IMR-90 (cell line): ENCODE measurements at regions not wholly inside any gene's neighbourhood (a gene's known extent, or its start where the extent isn't known, plus 50 kb on each side); places are given as distances from the start of the nearest gene placed in this dataset.

Experiments used
- CTCF ChIP-seq: conservative IDR thresholded peaks from 2 replicates; pipeline ENCODE4 v1.5.1; 2012; ENCODE audit warnings: mild to moderate bottlenecking, low read depth, low read length, improper control_type of control experiment
- ELK1 ChIP-seq: fragments of 150-350 bp; IDR thresholded peaks from 2 replicates; pipeline ENCODE4 v1.6.1; 2016; ENCODE audit warnings: low read depth, mild to moderate bottlenecking, low read length, moderate library complexity, borderline replicate concordance
- FOS ChIP-seq: fragments of 150-350 bp; IDR thresholded peaks from 2 replicates; pipeline ENCODE4 v1.6.1; 2016; ENCODE audit warnings: low read depth, low read length
- MAFK ChIP-seq: IDR thresholded peaks from 2 replicates; pipeline ENCODE4 v1.6.1; 2012; ENCODE audit warnings: low read depth, low read length, improper control_type of control experiment
- MAZ ChIP-seq: IDR thresholded peaks from 2 replicates; pipeline ENCODE4 v1.6.1; 2012; ENCODE audit warnings: low read depth, mild to moderate bottlenecking, low read length, improper control_type of control experiment, moderate library complexity, borderline replicate concordance
- MXI1 ChIP-seq: IDR thresholded peaks from 2 replicates; pipeline ENCODE4 v1.6.1; 2012; ENCODE audit warnings: low read depth, mild to moderate bottlenecking, low read length, moderate library complexity, borderline replicate concordance
- POLR2A ChIP-seq: IDR thresholded peaks from 2 replicates; pipeline ENCODE4 v1.6.1; 2012; ENCODE audit warnings: mild to moderate bottlenecking, low read depth, low read length
- RAD21 ChIP-seq: IDR thresholded peaks from 2 replicates; pipeline ENCODE4 v1.6.1; 2012; ENCODE audit warnings: low read length, improper control_type of control experiment
- RCOR1 ChIP-seq: IDR thresholded peaks from 2 replicates; pipeline ENCODE4 v1.6.1; 2012; ENCODE audit warnings: mild to moderate bottlenecking, low read length, improper control_type of control experiment; ENCODE audit not compliant: insufficient replicate concordance
- RFX5 ChIP-seq: IDR thresholded peaks from 2 replicates; pipeline ENCODE4 v1.8.0; 2012; ENCODE audit warnings: low read depth, mild to moderate bottlenecking, low read length, moderate library complexity
- SMC3 ChIP-seq: fragments of 150-350 bp; IDR thresholded peaks from 2 replicates; pipeline ENCODE4 v1.6.1; 2016; ENCODE audit warnings: low read depth, mild to moderate bottlenecking, antibody characterized with exemption, low read length, moderate library complexity
- USF2 ChIP-seq: fragments of 150-350 bp; IDR thresholded peaks from 2 replicates; pipeline ENCODE4 v1.6.1; 2017; ENCODE audit warnings: mild to moderate bottlenecking, antibody characterized with exemption, low read length, low read depth

GRCh38 chr10:29861811-29862505, 197.4 kb downstream of the JCAD start:
- TF ChIP-seq CTCF (no peak), POLR2A (no peak), RCOR1 (no peak), SMC3 (no peak), MAFK (no peak), ELK1 (no peak), RFX5 (no peak), MXI1 (no peak), RAD21 (no peak), FOS (no peak), USF2 (no peak), MAZ (no peak)
